Sigmoid colon (tissue), 6 donors: ENCODE measurements at regions not wholly inside any gene's neighbourhood (a gene's known extent, or its start where the extent isn't known, plus 50 kb on each side); places are given as distances from the start of the nearest gene placed in this dataset.

Source experiments
- DNase-seq: peaks from one replicate; pipeline ENCODE4 v3.0.0-alpha.2; 2019
- H3K27ac ChIP-seq, 4 donors: fragments of 200-600 bp; sonication (generic); one replicate each; pipeline ENCODE4 v1.5.1; 2016 to 2019; ENCODE audit warnings: mild to moderate bottlenecking in 1 of 4
- H3K27me3 ChIP-seq, 3 donors: fragments of 200-600 bp; sonication (generic); one replicate each; pipeline ENCODE4 v1.5.1; 2019; ENCODE audit warnings: mild to moderate bottlenecking in 1 of 3
- H3K36me3 ChIP-seq, 4 donors: fragments of 200-600 bp; sonication (generic); one replicate each; pipeline ENCODE4 v1.5.1; 2016 to 2019
- H3K4me1 ChIP-seq, 4 donors: fragments of 200-600 bp; sonication (generic); one replicate each; pipeline ENCODE4 v1.5.1; 2017 to 2019
- H3K4me3 ChIP-seq, 4 donors: fragments of 200-600 bp; sonication (generic); one replicate each; pipeline ENCODE4 v1.5.1; 2017 to 2019; ENCODE audit warnings: mild to moderate bottlenecking in 2 of 4, moderate library complexity in 1 of 4
- H3K9me3 ChIP-seq, 4 donors: fragments of 200-600 bp in 3 of 4; sonication (generic) in 3 of 4; one replicate each; pipeline versions ENCODE4 v1.5.1 to v1.6.1; 2013 to 2019
- CTCF ChIP-seq, 4 experiments: fragments of 450-650 bp in 3 of 4; fragments of 200-600 bp in 1 of 4; IDR thresholded peaks; one replicate each; pipeline ENCODE4 v1.5.1; 2016 to 2019; ENCODE audit warnings: antibody characterized with exemption in 4 of 4, mild to moderate bottlenecking in 3 of 4, moderate library complexity in 2 of 4
- EP300 ChIP-seq, 4 donors: sonication (generic); formaldehyde crosslinking; IDR thresholded peaks; one replicate each; pipeline ENCODE4 v1.6.1; 2017; ENCODE audit warnings: antibody characterized with exemption in 4 of 4
- POLR2A ChIP-seq, 2 donors: fragments of 450-650 bp; IDR thresholded peaks; one replicate each; pipeline ENCODE4 v1.6.1; 2016; ENCODE audit warnings: antibody characterized with exemption in 2 of 2, mild to moderate bottlenecking in 2 of 2, moderate library complexity in 2 of 2
- POLR2AphosphoS5 ChIP-seq, 4 donors: sonication (generic); formaldehyde crosslinking; IDR thresholded peaks; one replicate each; pipeline ENCODE4 v1.6.1; 2017; ENCODE audit warnings: antibody characterized with exemption in 4 of 4
- WGBS, 2 donors: extraction: QIAGEN DNeasy Blood & Tissue Kit; methylation state at CpG; one replicate each; pipeline ENCODE4 v1.1.7; 2013; 5-methylcytosine and 5-hydroxymethylcytosine counted together
- intact Hi-C: fragments of 100-400 bp; cut with DNase I; formaldehyde crosslinking; loops from one replicate; pipeline ENCODE4 v1.15.1; 2023
- donor health status: healthy with polysubstance abuse.
- donor health status: healthy.

DNA sequence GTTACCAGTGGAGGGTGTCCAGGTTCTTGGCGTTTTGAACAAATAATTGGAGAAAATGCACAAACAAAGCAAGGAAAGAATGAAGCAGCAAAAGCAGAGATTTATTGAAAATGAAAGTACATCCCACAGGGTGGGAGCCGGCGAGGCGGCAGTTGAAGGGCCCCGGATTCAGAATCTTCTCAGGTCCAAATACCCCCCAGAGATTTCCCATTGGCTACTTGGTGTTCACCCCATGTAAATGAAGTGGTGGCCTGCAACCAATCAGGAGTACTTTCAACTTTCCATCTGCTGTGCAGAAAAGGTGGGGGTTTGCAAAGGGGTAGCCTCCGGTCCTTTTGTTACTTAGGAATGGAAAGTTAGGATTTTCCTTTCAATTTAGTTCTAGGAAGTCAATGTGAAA, 1447.0 kb downstream of the C4orf33 start:
- H3K27ac ChIP-seq, result no peak overlapping the region
- TF ChIP-seq EP300 (IDR thresholded peaks at IDR 0.05) (no peak), CTCF (IDR thresholded peaks at IDR 0.05) (no peak), POLR2AphosphoS5 (IDR thresholded peaks at IDR 0.05) (no peak), POLR2A (IDR thresholded peaks at IDR 0.05) (no peak)
- H3K4me1 ChIP-seq, result no peaks in the 10 kb centered on the region
- intact Hi-C loops, result no loop called here
- DNase-seq, result no peak
- H3K36me3 ChIP-seq, result no peaks in the 10 kb centered on the region
- no peaks in the 10 kb centered on the region for H3K27me3 ChIP-seq
- no peaks in the 10 kb centered on the region for H3K9me3 ChIP-seq
- WGBS, 2 donors, result 89 to 93% methylated on average over 6 of the region's 6 CpGs
- no peak overlapping the region for H3K4me3 ChIP-seq

DNA sequence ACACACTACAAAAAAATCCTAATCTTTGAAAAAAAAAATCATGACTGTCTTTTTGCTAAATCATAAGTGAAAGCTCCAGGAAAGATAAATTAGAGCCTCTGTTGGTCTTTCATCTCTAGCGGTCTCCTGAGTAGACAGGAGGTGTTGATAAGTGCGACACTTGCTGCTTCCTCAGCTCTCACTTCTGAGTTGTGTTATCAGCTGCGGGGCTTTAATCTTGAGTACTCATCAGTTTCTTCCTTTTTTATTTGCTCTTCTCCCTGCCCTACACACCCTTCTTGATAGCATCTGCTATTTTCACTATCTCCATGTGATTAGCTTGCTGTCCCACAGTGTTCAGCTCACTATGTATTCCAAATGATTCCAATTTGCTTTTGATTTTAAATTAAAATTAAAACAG, 1449.2 kb downstream of the C4orf33 start:
- H3K9me3 ChIP-seq, result no peaks in the 10 kb centered on the region
- no peak overlapping the region for H3K27ac ChIP-seq
- intact Hi-C loops, result no loop called here
- TF ChIP-seq EP300 (IDR thresholded peaks at IDR 0.05) (no peak), CTCF (IDR thresholded peaks at IDR 0.05) (no peak), POLR2AphosphoS5 (IDR thresholded peaks at IDR 0.05) (no peak), POLR2A (IDR thresholded peaks at IDR 0.05) (no peak)
- H3K4me1 ChIP-seq, result no peaks in the 10 kb centered on the region
- H3K27me3 ChIP-seq, result no peaks in the 10 kb centered on the region
- WGBS, 2 donors, result 36 to 63% methylated on average over 3 of the region's 3 CpGs
- H3K4me3 ChIP-seq, result no peak overlapping the region
- no peak for DNase-seq
- H3K36me3 ChIP-seq, result no peaks in the 10 kb centered on the region

- Histone ChIP-seq H3K4me3 (no peak overlapping the region), H3K4me1 (no peaks in the 10 kb centered on the region), H3K36me3 (no peaks in the 10 kb centered on the region), H3K27me3 (no peaks in the 10 kb centered on the region), H3K27ac (no peak overlapping the region), H3K9me3 (no peaks in the 10 kb centered on the region)
- no peak for DNase-seq
- intact Hi-C loops, result no loop called here
- TF ChIP-seq CTCF (IDR thresholded peaks at IDR 0.05), result no peak
- TF ChIP-seq EP300 (IDR thresholded peaks at IDR 0.05), result no peak
- TF ChIP-seq POLR2A (IDR thresholded peaks at IDR 0.05), result no peak
- no peak for TF ChIP-seq POLR2AphosphoS5 (IDR thresholded peaks at IDR 0.05)
- 70 to 78% methylated on average over 2 of the region's 2 CpGs for WGBS, 2 donors
Observed at GRCh38 chr4:130545596-130545995, 1449.6 kb downstream of the C4orf33 start.

DNA sequence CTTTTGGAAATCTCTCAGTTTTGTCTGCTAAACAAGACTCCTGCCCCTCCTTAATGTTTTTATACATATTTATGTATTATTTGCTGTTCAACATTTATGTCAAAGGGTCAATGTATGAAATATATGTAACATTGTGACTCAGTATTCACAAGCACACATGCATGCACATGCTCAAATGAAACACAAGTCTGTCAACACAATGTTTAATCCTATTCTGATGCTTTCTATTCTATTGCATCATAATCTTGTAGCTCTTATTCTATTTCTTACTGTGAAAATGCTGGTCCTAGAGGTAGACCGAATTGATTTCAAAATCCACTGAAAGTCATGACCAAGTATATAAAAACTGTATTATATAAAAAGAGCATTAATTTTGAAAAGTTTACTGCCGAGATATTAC, 1463.3 kb downstream of the C4orf33 start:
- no peaks in the 10 kb centered on the region for H3K36me3 ChIP-seq
- no peak overlapping the region for H3K4me3 ChIP-seq
- no peaks in the 10 kb centered on the region for H3K27me3 ChIP-seq
- no peak overlapping the region for H3K27ac ChIP-seq
- no peak for TF ChIP-seq POLR2A (IDR thresholded peaks at IDR 0.05)
- intact Hi-C loops, result no loop called here
- 45% methylated on average over 2 of the region's 2 CpGs for WGBS, 2 donors
- H3K9me3 ChIP-seq, result no peaks in the 10 kb centered on the region
- no peak for DNase-seq
- H3K4me1 ChIP-seq, result peaks cover 0 to 10% (median 5%) of the 10 kb centered on the region in 4 donors

GRCh38 chr4:130563185-130563888, 1467.4 kb downstream of the C4orf33 start:
- peak in 1 of 4 experiments; percentile 51 for TF ChIP-seq CTCF (IDR thresholded peaks at IDR 0.05)
- no peak for TF ChIP-seq POLR2A (IDR thresholded peaks at IDR 0.05)
- peak; percentile 62 for DNase-seq
- no peaks in the 10 kb centered on the region for H3K9me3 ChIP-seq
- H3K27ac ChIP-seq, result no peak overlapping the region
- H3K4me3 ChIP-seq, result peak overlapping the region in 3 of 4 donors; percentile 17 to 39 (median 36)
- H3K4me1 ChIP-seq, result peaks cover 0 to 11% (median 5%) of the 10 kb centered on the region in 4 donors
- no peaks in the 10 kb centered on the region for H3K36me3 ChIP-seq
- WGBS, 2 donors, result 21 to 23% methylated on average over 8 of the region's 8 CpGs
- H3K27me3 ChIP-seq, result no peaks in the 10 kb centered on the region
- intact Hi-C loops, result no loop called here
